Astrocyte of the cerebellum (primary cell): ENCODE measurements at regions not wholly inside any gene's neighbourhood (a gene's known extent, or its start where the extent isn't known, plus 50 kb on each side); places are given as distances from the start of the nearest gene placed in this dataset.

Source experiments
- DNase-seq: peaks from one replicate; pipeline ENCODE4 v3.0.0-alpha.2; 2011; ENCODE audit warnings: low read depth
- H3K4me3 ChIP-seq: 2 replicates; pipeline ENCODE4 v1.5.1; 2011; ENCODE audit warnings: mild to moderate bottlenecking, low read depth, low read length, moderate library complexity
- CTCF ChIP-seq: IDR thresholded peaks from 2 replicates; pipeline ENCODE4 v1.5.1; 2012; ENCODE audit warnings: low read length, low read depth, moderate library complexity, mild to moderate bottlenecking; ENCODE audit errors: missing control alignments
- in situ Hi-C: cut with HindIII; loops from 2 replicates; pipeline ENCODE4 v1.10.0; 2017; ENCODE audit warnings: low sequenced_read_pairs

GRCh38 chr11:69943066-69943465, 123.8 kb upstream of the FGF3 start:
- TF ChIP-seq CTCF = no peak
- in situ Hi-C loops = no loop called here
- no peak for DNase-seq
- H3K4me3 ChIP-seq = no peak overlapping the region

GRCh38 chr11:69943506-69943905, 124.3 kb upstream of the FGF3 start:
- in situ Hi-C loops = no loop called here
- DNase-seq = no peak
- H3K4me3 ChIP-seq = no peak overlapping the region
- TF ChIP-seq CTCF = no peak

GRCh38 chr11:69944146-69944795, 125.1 kb upstream of the FGF3 start:
- H3K4me3 ChIP-seq = no peak overlapping the region
- TF ChIP-seq CTCF = no peak
- DNase-seq = no peak
- in situ Hi-C loops = no loop called here

GRCh38 chr11:69945157-69945556, 125.9 kb upstream of the FGF3 start:
- no peak for TF ChIP-seq CTCF
- no peak overlapping the region for H3K4me3 ChIP-seq
- in situ Hi-C loops = no loop called here
- no peak for DNase-seq

- no peak overlapping the region for H3K4me3 ChIP-seq
- in situ Hi-C loops = no loop called here
- no peak for TF ChIP-seq CTCF
- DNase-seq = no peak
Measured at GRCh38 chr11:69947059-69947792, 128.0 kb upstream of the FGF3 start.

- no peak for TF ChIP-seq CTCF
- no peak for DNase-seq
- in situ Hi-C loops = no loop called here
- H3K4me3 ChIP-seq = no peak overlapping the region
Measured at GRCh38 chr11:69947793-69948255, 128.6 kb upstream of the FGF3 start.
